H1 (cell line): ENCODE measurements at regions not wholly inside any gene's neighbourhood (a gene's known extent, or its start where the extent isn't known, plus 50 kb on each side); places are given as distances from the start of the nearest gene placed in this dataset.
"Not testable (repeated sequence)": the region's sequence is repeated elsewhere in the genome, so short reads cannot be mapped to it uniquely, and the experiment has no call there.

Source experiments
- CTCF ChIA-PET: fragments of 300-600 bp; sonication (Branson Sonifier 250); formaldehyde crosslinking; loops from one replicate; lab custom pipeline; 2021; ENCODE audit not compliant: partially characterized antibody; lab: Charles Lee
- POLR2A ChIA-PET: fragments of 300-600 bp; sonication (Branson Sonifier 250); formaldehyde crosslinking; loops from one replicate; lab custom pipeline; 2021; ENCODE audit warnings: inconsistent platforms; ENCODE audit not compliant: partially characterized antibody; lab: Charles Lee
- DNase-seq, 2 experiments: peaks; one replicate each; pipeline versions ENCODE4 v3.0.0 to v3.0.0-alpha.2; 2010 to 2022; ENCODE audit warnings: low spot score in 2 of 2, low read depth in 1 of 2, mixed read lengths in 1 of 2
- FAIRE-seq: peaks from 2 replicates; lab custom pipeline; 2011; peaks lifted over from hg19 to GRCh38; lab: Jason Lieb, UNC
- H2AFZ ChIP-seq: 2 replicates; pipeline ENCODE4 v1.8.1; 2012; ENCODE audit warnings: low read length, inconsistent platforms
- H2AK5ac ChIP-seq: 2 replicates; pipeline ENCODE4 v1.6.1; 2013; ENCODE audit warnings: low read depth, low read length
- H2BK120ac ChIP-seq: replicated peaks from 2 replicates; pipeline ENCODE3; 2013; ENCODE audit warnings: low read depth, low read length, inconsistent platforms
- H2BK12ac ChIP-seq: 2 replicates; pipeline ENCODE4 v1.6.1; 2013; ENCODE audit warnings: low read depth, low read length
- H2BK15ac ChIP-seq: 2 replicates; pipeline ENCODE4 v1.6.1; 2013; ENCODE audit warnings: low read length
- H2BK20ac ChIP-seq: 2 replicates; pipeline ENCODE4 v1.6.1; 2013; ENCODE audit warnings: low read length
- H2BK5ac ChIP-seq: 2 replicates; pipeline ENCODE4 v1.6.1; 2013; ENCODE audit warnings: low read depth, low read length
- H3K14ac ChIP-seq: 2 replicates; pipeline ENCODE4 v1.6.1; 2013; ENCODE audit warnings: inconsistent platforms; ENCODE audit not compliant: insufficient read length
- H3K18ac ChIP-seq: 2 replicates; pipeline ENCODE4 v1.6.1; 2013; ENCODE audit warnings: low read length; ENCODE audit errors: extremely low read depth
- H3K23ac ChIP-seq: 2 replicates; pipeline ENCODE4 v1.6.1; 2013; ENCODE audit warnings: inconsistent platforms; ENCODE audit not compliant: insufficient read length
- H3K23me2 ChIP-seq: 2 replicates; pipeline ENCODE4 v1.6.1; 2013; ENCODE audit warnings: low read depth, low read length
- H3K27ac ChIP-seq: 2 replicates; pipeline ENCODE4 v1.6.1; 2011; ENCODE audit warnings: low read depth, low read length, inconsistent platforms
- H3K27me3 ChIP-seq, 4 experiments: replicated peaks in 1 of 4; 1 replicate in 1 of 4; 2 replicates in 3 of 4; pipeline versions ENCODE4 v1.6.1 to v1.8.1; 2011 to 2013; ENCODE audit warnings: low read length in 3 of 4, mild to moderate bottlenecking in 3 of 4, inconsistent platforms in 2 of 4, mixed read lengths in 2 of 4, moderate library complexity in 1 of 4; ENCODE audit not compliant: control insufficient read depth in 3 of 4, insufficient read depth in 3 of 4; ENCODE audit errors: extremely low read depth in 1 of 4
- H3K36me3 ChIP-seq, 4 experiments: 2 replicates each; pipeline versions ENCODE4 v1.6.1 to v1.8.1; 2011 to 2013; ENCODE audit warnings: mild to moderate bottlenecking in 4 of 4, low read length in 3 of 4, moderate library complexity in 2 of 4, control low read depth in 1 of 4, inconsistent platforms in 1 of 4; ENCODE audit not compliant: insufficient read depth in 4 of 4, control insufficient read depth in 2 of 4
- H3K4ac ChIP-seq: replicated peaks from 2 replicates; pipeline ENCODE3; 2013; ENCODE audit warnings: low read length, low read depth, mixed read lengths, inconsistent platforms; ENCODE audit not compliant: insufficient read length
- H3K4me1 ChIP-seq, 4 experiments: replicated peaks in 1 of 4; 1 replicate in 1 of 4; 2 replicates in 3 of 4; pipeline versions ENCODE4 v1.6.1 to v1.8.1; 2011 to 2013; ENCODE audit warnings: low read length in 3 of 4, inconsistent platforms in 2 of 4, mixed read lengths in 1 of 4; ENCODE audit not compliant: insufficient read depth in 4 of 4, control insufficient read depth in 3 of 4
- H3K4me2 ChIP-seq, 2 experiments: 2 replicates each; pipeline versions ENCODE4 v1.6.1 to v1.8.1; 2011 to 2013; ENCODE audit warnings: low read depth in 2 of 2, low read length in 2 of 2, control low read depth in 1 of 2, inconsistent platforms in 1 of 2, mild to moderate bottlenecking in 1 of 2; ENCODE audit not compliant: insufficient read depth in 1 of 2
- H3K4me3 ChIP-seq, 4 experiments: fragments of 200-600, 300-600 bp in 1 of 4; sonication (generic), shearing (Covaris generic), sonication (Bioruptor Twin) in 1 of 4; 2 replicates each; pipeline versions ENCODE4 v1.5.1 to v1.8.1; 2011 to 2016; ENCODE audit warnings: low read length in 4 of 4, low read depth in 3 of 4, control low read depth in 2 of 4, inconsistent platforms in 2 of 4, mild to moderate bottlenecking in 2 of 4, mixed read lengths in 1 of 4, moderate library complexity in 1 of 4; ENCODE audit not compliant: insufficient read depth in 2 of 4; ENCODE audit errors: extremely low read depth in 1 of 4
- H3K56ac ChIP-seq: replicated peaks from 2 replicates; pipeline ENCODE3; 2013; ENCODE audit warnings: low read depth, mild to moderate bottlenecking, mixed read lengths, low read length, inconsistent platforms; ENCODE audit not compliant: insufficient read length
- H3K79me1 ChIP-seq: 2 replicates; pipeline ENCODE4 v1.6.1; 2013; ENCODE audit warnings: low read depth, low read length, control low read depth
- H3K79me2 ChIP-seq, 2 experiments: 2 replicates each; pipeline versions ENCODE4 v1.6.1 to v1.8.1; 2012 to 2013; ENCODE audit warnings: low read length in 2 of 2, mild to moderate bottlenecking in 2 of 2, inconsistent platforms in 1 of 2; ENCODE audit not compliant: insufficient read depth in 2 of 2, control insufficient read depth in 1 of 2
- H3K9ac ChIP-seq, 4 experiments: replicated peaks in 1 of 4; 1 replicate in 1 of 4; 2 replicates in 3 of 4; pipeline versions ENCODE4 v1.6.1 to v1.8.1; 2011 to 2013; ENCODE audit warnings: low read depth in 3 of 4, low read length in 3 of 4, control low read depth in 2 of 4, mild to moderate bottlenecking in 2 of 4, moderate library complexity in 2 of 4, inconsistent platforms in 1 of 4; ENCODE audit errors: extremely low read depth in 1 of 4
- H3K9me3 ChIP-seq, 2 experiments: 2 replicates each; pipeline versions ENCODE4 v1.6.1 to v1.8.1; 2012 to 2013; ENCODE audit warnings: mild to moderate bottlenecking in 2 of 2, moderate library complexity in 2 of 2, control low read depth in 1 of 2, inconsistent platforms in 1 of 2, low read depth in 1 of 2, low read length in 1 of 2, mixed read lengths in 1 of 2; ENCODE audit not compliant: insufficient read depth in 2 of 2
- H4K20me1 ChIP-seq, 2 experiments: replicated peaks in 1 of 2; 2 replicates each; pipeline versions ENCODE3 to v1.8.1; 2011 to 2013; ENCODE audit warnings: inconsistent platforms in 2 of 2, low read length in 2 of 2, mild to moderate bottlenecking in 1 of 2; ENCODE audit not compliant: insufficient read depth in 2 of 2, control insufficient read depth in 1 of 2
- H4K5ac ChIP-seq: 2 replicates; pipeline ENCODE4 v1.6.1; 2013; ENCODE audit warnings: low read length, low read depth, mixed read lengths, inconsistent platforms; ENCODE audit not compliant: insufficient read length
- H4K8ac ChIP-seq: 2 replicates; pipeline ENCODE4 v1.8.0; 2013; ENCODE audit warnings: mild to moderate bottlenecking, moderate library complexity, low read length, inconsistent platforms; ENCODE audit not compliant: insufficient read depth; ENCODE audit errors: extremely low read depth
- H4K91ac ChIP-seq: replicated peaks from 2 replicates; pipeline ENCODE3; 2013; ENCODE audit warnings: low read length, mixed read lengths, inconsistent platforms; ENCODE audit not compliant: insufficient read length
- WGBS, 2 experiments: shearing (Covaris generic) in 1 of 2; methylation state at CpG; one replicate each; pipeline versions ENCODE4 v1.1.6 to v1.1.7; 2013 to 2015; ENCODE audit warnings: low lambda C conversion rate in 2 of 2, mixed read lengths in 2 of 2, inconsistent platforms in 1 of 2, low coverage in 1 of 2, missing lambda C conversion rate in 1 of 2; ENCODE audit not compliant: insufficient replicate concordance in 2 of 2, insufficient coverage in 1 of 2, insufficient read length in 1 of 2; ENCODE audit errors: extremely low coverage in 1 of 2, missing lambda C conversion rate in 1 of 2; 5-methylcytosine and 5-hydroxymethylcytosine counted together

DNA sequence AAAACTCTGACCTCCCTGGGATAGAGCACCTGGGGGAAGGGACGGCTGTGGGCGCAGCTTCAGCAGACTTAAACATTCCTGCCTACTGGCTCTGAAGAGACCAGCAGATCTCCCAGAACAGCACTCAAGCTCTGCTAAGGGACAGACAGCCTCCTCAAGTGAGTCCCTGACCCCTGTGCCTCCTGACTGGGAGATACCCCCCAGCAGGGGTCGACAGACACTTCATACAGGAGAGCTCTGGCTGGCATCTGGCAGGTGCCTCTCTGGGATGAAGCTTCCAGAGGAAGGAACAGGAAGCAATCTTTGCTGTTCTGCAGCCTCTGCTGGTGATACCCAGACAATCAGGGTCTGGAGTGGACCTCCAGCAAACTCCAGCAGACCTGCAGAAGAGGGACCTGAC lies 108.5 kb upstream of the CAB39 start:
- H4K8ac ChIP-seq, H2AK5ac ChIP-seq, H3K4ac ChIP-seq, H3K4me2 ChIP-seq, H4K5ac ChIP-seq, H3K79me2 ChIP-seq, H4K20me1 ChIP-seq, H3K79me1 ChIP-seq, H3K9ac ChIP-seq, H2BK5ac ChIP-seq, DNase-seq, CTCF ChIA-PET, POLR2A ChIA-PET, H3K27ac ChIP-seq, H3K4me1 ChIP-seq, H2BK15ac ChIP-seq, H3K9me3 ChIP-seq, H3K23me2 ChIP-seq, FAIRE-seq, H3K14ac ChIP-seq, H2BK12ac ChIP-seq, H2BK120ac ChIP-seq, H3K36me3 ChIP-seq, H3K56ac ChIP-seq, H4K91ac ChIP-seq, H3K23ac ChIP-seq, H2AFZ ChIP-seq, H3K27me3 ChIP-seq, H2BK20ac ChIP-seq, H3K4me3 ChIP-seq, H3K18ac ChIP-seq: not testable (repeated sequence)
- 100% methylated on average over 2 of the region's 3 CpGs; no CpG with 5 or more reads in 1 of the 2 experiments for WGBS, 2 experiments
